T-helper 1 cell treated with Interleukin-12 subunit alpha and Interleukin-12 subunit beta and Interleukin-4 antibody, amounts not matched to agents 30 ng/mL and 1 ng/mL, for 36 hours (primary cell): ENCODE measurements at regions not wholly inside any gene's neighbourhood (a gene's known extent, or its start where the extent isn't known, plus 50 kb on each side); places are given as distances from the start of the nearest gene placed in this dataset.

Experiments used
- intact Hi-C: fragments of 100-400 bp; cut with micrococcal nuclease; formaldehyde crosslinking; loops from one replicate; pipeline ENCODE4 v1.15.1; 2024

DNA sequence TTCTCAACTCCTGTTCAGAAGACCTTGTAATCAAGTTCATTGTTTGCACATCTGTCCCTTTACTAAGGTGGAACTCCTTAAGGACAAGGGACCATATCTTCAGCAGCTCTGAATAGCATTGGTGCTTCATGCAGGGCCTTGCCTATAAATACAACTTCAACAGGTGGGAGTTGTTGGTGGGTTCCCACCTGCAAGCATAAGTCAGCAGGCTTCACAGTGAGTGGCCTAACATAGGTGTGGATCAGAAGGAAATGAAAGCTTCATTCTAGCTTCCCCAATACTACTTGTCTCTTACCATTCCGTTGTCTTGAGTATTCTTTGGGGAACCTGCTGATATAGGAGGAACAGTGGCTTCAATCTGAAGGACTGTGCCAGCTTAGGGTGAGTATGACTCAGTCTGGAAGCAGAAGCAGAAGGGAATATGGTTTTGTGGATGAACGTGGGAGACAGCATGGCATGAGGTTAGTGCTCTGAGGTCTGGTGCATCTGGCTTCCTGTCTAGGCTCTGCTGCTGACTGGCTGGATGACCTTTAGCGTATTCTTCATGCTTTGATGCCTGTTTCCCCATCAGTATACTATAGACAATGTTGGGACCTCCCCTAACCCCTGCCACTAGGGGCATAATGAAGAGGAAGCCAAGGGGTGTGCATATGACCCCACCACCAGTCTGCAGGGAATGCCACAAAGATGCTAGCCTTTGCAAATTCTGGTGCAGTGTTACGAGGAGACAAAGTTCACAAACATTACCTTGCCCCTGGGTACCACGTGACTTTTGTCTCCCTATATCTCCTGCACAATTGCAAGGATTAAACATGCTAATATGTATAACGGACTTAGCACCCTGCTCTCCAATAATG is 192.3 kb downstream of the PALM2AKAP2 start:
- intact Hi-C loops = loop anchor here (5.0 kb wide), 1 partner anchor 285 kb away; the partner anchor contains the start of gene TXN

DNA sequence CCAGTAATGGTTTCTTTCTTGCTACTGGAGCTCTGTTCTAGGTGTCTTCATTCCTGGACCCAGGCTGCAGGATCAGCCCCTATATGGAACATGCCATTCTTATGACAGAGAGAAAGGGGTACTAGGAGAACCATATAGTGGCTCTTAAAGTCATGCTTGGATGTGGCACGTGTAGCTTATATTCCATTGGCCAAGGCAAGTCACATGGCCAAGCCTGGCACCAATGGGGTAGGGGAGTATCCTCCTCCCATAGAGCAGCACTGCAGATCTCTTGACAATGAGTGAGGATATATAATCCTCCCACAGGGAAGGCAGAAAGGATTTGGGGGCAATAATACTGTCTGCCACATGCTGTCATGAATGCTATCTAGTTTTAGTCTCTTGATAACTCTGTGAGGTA is 193.3 kb downstream of the PALM2AKAP2 start:
- intact Hi-C loops = loop anchor here (5.0 kb wide), 1 partner anchor 284 kb away; the partner anchor contains the start of gene TXN

DNA sequence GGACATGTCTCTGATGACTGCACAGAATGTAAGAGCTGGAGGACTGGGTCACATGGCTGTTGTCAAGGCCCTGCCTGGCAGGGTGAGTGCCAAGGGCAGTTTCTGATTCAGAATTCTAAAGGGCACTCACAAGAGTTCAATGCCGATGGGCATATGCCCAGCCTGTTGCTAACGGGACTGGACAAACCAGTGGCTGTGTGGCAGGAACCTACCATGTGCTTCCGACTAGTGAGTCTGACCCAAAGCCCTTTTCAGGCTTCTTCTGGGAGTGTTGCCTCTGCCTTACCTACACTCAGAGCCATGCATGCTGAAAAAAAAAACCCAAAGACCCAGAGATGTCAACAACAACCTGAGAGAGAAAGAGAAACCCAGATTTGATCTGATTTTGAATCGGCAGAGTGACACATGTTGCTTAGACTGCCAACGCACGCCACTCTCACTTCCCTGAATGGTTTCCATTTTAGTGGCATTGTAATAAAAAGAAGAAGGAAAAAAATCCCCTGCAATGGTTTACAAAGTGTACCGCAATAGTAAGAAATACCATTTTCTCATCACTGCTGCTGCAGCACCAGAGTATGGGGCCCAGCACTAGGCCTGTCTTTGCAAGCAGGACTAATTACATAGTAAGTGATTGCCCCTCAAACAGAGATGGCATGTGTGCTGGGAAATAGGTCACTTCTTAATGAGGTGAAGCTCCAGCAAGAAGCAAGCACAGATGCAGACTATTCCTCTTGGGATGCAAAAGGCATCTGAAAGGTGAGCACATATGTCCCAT is 194.3 kb downstream of the PALM2AKAP2 start:
- intact Hi-C loops = loop anchor here (1.0 to 5.0 kb wide), 9 partner anchors 23 to 283 kb away; partner anchors contain the start of gene TXN

DNA sequence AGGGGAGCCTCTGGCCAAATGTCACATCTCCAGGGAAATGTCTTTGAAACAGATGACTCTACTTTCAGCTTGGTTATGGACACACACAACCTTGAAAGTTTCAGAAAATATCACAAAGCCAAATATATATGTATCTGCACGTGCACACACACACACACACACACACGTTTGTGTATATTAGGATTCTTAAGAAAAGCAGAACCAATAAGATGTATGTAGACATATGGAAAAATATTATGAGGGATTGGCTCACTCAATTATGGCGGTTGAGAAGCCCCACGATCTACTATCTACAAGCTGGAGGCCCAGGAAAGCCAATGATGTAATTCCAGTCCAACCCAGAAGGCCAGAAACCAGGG is 194.9 kb downstream of the PALM2AKAP2 start:
- intact Hi-C loops = loop anchor here (1.0 to 5.0 kb wide), 9 partner anchors 24 to 282 kb away; partner anchors contain the start of gene TXN

DNA sequence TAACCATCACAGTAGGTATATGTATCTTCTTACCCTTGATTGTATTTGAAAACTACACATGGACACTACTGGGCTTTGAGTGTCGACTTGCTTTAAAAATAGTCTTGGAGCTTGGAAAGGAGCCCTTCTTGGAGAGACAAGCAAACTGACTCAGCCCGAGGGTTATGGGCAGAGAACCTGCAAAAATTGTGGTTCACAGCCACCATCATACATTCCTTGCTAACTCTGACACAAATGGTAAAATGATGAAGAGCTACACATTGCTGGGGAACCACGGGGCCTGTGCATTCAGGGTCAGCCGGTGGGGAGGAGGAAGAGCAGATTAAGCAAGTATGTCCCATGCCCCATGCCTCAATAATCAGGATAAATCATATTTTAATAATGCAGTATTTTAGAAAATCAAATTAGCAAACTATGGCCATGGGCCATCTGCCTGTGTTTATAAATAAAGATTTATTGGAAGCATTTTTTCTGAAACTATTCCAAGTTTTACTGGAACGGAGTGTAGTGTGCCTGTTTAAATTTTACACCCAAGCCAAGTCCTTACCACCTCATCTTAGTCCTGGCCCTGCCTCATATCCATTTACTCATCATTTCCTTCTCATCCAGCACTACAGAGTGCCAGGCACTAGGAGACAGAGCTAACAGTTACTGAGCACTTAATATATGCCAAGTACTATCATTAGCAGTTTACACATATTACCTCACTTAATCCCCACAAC is 195.7 kb downstream of the PALM2AKAP2 start:
- intact Hi-C loops = loop anchor here (2.0 kb wide), 3 partner anchors 73 to 89 kb away; no protein-coding TSS in a partner anchor

DNA sequence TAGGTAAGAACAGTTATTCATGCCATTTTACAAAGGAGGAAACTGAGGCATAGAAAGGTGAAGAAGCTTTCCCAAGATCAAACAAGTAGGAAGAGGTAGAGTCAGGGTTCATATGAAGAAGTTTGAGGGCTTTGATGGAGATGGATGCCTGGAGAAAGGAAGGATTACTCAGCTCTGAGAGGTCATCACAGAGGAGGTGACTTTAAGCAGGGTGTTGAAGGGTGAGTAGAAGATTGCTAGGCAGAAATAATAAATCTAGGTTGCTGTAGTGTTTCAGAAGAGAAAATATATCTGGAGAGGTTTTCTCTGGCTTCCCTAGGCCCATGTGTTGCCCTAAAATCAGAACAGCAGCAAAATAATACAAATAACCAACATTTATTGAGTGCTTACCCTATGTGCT is 196.3 kb downstream of the PALM2AKAP2 start:
- intact Hi-C loops = no loop called here

DNA sequence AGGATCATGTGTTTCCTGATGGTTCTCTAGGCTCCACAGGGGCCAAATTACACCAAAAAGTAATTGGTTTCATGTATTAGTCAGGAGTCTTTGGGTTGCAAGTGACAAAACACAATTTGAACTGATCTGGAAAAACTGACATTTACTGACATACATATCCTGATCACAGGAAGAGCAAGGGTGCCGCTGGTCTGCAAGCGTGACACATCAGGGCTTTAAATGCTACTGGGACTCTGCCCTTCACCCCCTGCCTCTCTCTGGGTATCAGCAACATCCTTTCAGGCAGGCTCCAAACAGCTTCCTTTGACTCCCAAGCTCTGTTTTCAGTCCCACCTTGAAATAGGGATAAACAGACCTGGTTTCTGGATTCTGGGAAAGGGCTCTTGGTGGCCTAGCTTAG is 197.5 kb downstream of the PALM2AKAP2 start:
- intact Hi-C loops = no loop called here

DNA sequence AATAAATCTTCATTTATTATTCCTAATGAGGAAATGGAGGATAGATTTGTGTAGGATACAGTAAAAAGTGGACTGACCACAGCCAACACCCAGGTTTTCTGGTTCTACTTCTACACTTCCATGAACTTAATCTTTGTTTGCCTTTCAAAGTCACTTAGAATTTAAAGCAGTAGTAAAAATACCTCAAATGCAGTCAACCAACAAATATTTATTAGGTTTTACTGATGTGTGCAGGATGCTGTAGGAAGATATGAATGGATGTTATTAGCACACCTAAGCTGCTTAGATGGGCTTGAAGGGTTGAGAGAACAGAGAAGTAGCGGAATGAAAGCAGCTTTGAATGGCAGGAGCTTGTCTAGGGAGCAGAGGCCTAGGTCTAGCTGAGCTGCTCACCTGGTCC is 201.1 kb downstream of the PALM2AKAP2 start:
- intact Hi-C loops = no loop called here

DNA sequence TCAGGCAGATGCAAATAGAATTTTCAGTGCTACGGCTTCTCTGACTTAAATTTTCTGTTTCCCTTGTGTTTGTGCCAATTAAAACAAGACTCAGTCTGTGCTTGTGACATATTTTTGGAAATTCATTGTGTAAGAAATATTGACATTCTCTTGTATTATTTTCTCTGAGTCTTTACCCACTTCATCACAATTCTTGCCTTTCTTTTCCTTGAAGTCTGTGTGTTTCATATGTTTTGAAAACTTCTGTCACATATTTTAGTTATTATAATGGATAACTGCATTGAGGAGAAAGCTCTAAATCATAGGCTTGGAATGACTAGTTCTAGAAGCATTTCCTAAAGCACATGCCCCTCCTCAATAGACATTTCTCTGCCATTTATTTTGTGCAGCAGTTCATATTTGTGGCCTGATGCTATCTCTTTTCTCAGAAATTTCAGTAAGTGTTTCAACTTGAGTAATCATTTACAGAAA is 206.6 kb downstream of the PALM2AKAP2 start:
- intact Hi-C loops = no loop called here

DNA sequence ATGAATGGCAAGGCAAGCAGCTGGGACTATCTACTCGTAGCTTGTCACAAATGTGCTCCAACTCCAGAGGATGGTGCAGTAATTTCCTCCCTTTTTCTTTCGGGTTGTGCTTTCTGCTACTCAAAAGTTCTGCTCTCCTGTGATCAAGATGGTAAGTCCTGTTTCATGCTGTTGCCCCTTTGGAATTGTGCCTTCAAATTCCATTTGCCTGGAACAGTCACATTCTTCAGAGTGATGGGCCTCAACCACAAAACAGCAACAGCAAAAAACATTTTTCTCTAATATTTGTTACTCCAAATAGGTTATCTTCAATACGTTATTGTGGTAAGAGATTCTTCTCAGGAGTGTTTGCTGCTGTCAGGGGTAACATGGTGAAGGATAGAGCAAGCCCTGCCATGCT is 209.3 kb downstream of the PALM2AKAP2 start:
- intact Hi-C loops = no loop called here

DNA sequence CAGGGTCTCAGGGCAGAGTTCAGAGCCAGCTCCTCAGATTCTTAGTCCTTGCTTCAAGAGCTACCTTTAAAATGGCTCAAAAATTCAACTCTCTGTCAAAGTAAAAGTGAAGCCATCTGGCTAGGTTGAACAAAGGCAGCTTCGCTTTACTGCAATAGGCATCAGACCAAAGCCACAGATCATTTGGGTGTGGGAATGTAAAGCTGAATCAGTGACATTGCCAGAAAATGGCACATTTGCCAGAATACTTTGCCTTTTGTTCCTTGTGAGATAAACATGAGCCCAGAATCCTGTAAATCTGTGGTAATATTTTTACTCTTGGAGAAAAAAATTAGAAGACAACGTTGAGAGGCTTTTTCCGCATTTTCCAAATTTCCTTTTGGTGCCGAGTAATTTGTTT is 210.5 kb downstream of the PALM2AKAP2 start:
- intact Hi-C loops = no loop called here

DNA sequence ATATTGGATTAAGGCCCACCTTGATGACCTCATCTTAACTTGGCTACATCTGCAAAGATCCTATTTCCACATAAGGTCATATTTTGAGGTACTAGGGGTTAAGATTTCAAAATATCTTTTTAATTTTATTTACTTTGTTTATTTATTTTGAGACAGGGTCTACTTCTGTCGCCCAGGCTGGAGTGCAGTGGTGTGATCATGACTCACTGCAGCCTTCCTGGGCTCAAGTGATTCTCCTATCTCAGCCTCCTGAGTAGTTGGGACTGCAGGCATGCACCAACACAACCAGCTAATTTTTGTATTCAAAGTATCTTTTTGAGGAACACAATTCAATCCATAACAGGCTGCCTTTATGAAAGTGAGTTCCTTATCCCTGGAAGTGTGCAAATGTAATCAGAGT is 212.3 kb downstream of the PALM2AKAP2 start:
- intact Hi-C loops = no loop called here

DNA sequence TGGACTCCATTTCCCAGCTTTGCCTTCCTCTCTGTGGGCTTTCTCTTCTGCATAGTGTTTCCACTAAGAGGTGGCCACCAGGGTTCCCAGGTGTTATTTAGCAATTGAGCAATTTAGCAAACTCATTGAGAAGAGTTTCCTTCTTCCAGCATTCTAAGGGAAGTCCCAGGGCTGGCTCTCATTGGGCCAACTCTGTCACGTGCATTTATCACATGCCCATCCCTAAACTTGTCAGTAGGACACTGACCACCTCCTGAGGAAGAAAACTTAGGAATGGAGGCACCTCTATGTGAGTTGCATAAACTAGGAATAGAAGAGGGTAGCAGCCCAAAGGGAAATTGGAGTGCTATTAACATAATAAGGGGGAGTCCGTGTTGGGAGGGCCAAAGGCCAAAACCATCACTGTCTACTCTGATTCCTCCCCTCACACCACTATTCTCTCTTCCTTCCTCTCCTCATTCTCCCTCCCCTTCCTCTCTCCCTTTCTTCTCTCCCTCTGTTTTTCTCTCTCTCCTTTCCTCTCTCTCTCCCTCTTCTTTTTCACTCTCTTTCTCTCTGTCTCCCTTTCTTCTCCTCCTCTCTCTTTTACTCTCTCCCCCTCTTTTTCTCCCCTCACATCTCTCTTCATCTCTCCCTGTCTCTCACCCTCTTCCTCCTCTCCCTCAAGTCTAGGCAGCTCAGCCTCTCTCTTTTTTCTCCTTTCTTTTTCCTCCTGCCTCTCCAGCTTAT is 213.4 kb downstream of the PALM2AKAP2 start:
- intact Hi-C loops = no loop called here

DNA sequence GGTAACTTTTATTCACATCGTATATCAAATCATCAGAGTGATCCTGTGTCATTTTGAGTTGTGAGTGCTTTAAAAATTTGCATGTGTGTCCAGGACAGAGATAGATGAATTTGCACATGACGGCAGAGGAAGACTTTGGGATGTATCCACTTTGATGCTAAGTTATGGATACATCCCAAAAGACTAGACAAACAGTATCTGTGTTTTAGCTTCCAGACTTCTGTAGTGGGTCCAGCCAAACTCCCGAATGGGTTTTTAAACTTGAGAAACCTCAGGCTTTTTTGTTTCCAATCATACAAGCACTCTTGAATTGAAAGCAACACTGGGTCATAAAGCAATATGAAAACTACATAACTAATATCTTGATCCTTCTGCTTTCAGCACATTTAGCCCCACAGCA is 213.8 kb downstream of the C9orf152 start:
- intact Hi-C loops = no loop called here

DNA sequence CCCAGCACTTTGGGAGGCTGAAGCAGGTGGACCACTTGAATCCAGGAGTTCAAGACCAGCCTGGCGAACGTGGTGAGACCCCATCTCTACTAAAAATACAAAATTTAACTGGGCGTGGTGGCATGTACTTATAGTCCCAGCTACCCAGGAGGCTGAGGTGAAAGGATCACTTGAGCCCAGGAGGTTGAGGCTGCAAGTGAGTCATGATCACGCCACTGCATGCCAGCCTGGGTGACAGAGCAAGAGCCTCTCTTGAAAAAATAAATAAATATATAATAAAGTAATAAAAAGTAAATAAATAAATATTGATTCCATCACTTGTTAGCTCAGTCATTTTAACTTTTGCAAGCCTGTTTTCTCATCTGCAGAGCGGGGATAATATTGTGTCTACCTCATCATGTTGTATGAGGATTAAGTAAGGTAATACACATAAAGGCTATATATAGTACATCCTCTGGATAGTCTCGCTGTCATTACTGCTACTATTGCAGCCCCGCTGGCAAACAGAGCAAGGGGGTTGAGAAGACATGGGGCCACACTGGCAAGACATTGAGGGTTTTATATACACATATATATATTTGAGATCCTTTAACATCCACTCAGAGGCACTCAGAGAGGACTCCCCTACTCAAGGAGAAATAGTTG is 210.9 kb downstream of the C9orf152 start:
- intact Hi-C loops = no loop called here

DNA sequence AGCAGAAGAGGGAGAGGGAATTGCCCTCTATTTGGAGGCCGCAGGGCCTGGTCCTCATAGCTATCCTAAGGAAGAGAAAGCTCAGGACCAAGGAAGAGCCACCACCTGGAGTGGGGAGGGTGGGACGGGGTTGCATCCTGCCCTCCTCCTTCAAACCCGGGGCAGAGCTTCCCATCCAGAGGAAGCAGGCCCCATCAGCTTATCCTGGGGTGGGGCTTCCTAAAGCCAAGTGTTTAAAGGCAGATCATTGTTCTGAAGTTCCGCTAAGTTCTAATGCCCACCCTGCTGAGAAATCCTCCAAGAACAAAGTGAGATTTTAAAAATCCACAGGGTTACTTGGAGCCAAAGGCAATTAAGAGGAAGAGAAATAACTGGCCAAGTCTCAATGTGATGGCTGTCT is 210.3 kb downstream of the C9orf152 start:
- intact Hi-C loops = no loop called here

DNA sequence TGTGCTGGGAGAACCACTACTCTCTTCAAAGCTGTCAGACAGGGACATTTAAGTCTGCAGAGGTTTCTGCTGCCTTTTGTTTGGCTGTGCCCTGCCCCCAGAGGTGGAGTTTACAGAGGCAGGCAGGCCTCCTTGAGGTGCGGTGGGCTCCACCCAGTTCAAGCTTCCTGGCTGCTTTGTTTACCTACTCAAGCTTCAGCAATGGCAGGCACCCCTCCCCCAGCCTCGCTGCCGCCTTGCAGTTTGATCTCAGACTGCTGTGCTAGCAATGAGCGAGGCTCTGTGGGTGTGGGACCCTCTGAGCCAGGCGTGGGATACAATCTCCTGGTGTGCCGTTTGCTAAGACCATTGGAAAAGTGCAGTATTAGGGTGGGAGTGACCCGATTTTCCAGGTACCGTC is 202.4 kb downstream of the C9orf152 start:
- intact Hi-C loops = loop anchor here (1.0 kb wide), 2 partner anchors 31 to 43 kb away; no protein-coding TSS in a partner anchor

DNA sequence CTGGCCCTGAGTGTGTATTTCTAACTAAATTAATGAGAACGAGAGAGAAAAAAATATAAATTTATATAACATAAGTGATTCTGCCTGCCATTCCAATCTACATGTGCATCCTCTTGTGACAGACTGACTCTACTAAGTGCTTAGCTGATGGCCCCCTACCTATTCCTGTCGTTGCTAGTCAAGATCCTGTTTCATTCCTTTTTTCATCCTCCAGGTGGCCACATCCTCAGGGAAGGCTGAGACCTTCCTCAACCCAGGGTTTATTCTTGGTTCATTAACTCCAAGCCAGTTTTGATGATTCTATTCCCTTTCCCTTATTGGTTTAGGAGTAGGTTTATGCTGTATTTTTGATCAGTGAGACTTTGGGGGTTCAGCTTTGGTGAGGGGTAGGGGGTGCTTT is 201.3 kb downstream of the C9orf152 start:
- intact Hi-C loops = no loop called here

DNA sequence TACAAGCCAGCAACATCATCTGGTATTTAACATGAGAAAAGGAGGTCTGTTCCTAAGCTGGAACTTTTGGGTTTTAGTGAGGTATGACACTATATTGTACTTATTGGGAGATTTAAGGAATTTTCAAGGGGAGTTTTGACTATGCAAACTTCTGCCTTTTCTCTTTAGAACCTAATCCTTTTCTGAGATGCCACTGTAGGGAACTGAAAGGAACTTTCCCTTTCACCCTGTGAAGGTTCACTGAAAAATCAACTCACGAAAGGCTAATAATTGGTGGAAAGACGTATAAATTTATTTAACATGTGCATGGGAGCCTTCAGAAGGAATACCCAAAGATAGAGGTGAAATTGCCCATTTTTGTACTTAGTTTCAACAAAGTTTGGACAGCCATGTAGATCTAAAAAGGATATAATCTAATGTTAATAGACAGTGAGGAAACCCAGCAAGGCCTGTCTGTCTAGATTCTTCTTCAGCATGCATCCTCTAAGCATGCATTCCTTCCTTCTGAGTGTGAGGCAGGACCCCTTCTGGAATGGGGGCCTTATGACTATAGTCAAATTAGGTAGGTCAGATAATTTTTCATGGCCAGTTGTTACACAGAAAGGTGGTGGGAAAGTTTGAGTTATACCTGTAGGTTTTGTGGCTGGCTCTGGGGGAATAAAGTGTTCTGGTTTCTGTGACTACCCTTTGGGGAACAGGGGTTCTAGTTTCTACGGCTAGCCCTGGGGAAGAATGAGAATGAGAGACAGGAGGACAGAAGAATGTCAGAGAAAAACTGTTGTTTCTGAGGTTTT is 200.3 kb downstream of the C9orf152 start:
- intact Hi-C loops = no loop called here
